ENCODE measurements at regions not wholly inside any gene's neighbourhood (a gene's known extent, or its start where the extent isn't known, plus 50 kb on each side); places are given as distances from the start of the nearest gene placed in this dataset.
"Not testable (repeated sequence)": the region's sequence is repeated elsewhere in the genome, so short reads cannot be mapped to it uniquely, and the experiment has no call there.

GRCh38 chr6:126724821-126725220 is 384.9 kb downstream of the CENPW start (continued):
- TF ChIP-seq ZBTB33 (IDR thresholded peaks at IDR 0.05; ENCODE audit: extremely low read depth, insufficient replicate concordance, low read length) (no peak), ATF3 (IDR thresholded peaks at IDR 0.05) (no peak), SIN3A (IDR thresholded peaks at IDR 0.05; ENCODE audit: low read depth) (no peak), JUND (IDR thresholded peaks at IDR 0.05) (no peak), RAD21 (IDR thresholded peaks at IDR 0.05; ENCODE audit: low read depth) (no peak), ELF1 (IDR thresholded peaks at IDR 0.05; ENCODE audit: borderline replicate concordance, low read depth) (no peak), YY1 (IDR thresholded peaks at IDR 0.05; ENCODE audit: extremely low read depth, insufficient replicate concordance, low read depth, low read length) (no peak), ZNF274 (IDR thresholded peaks at IDR 0.05; ENCODE audit: low read depth, low read length) (no peak), CBX3 (IDR thresholded peaks at IDR 0.05; ENCODE audit: low read depth) (no peak)

- intact Hi-C loops (cut with micrococcal nuclease); H3K36me3 ChIP-seq (ENCODE audit: control insufficient read depth in 1 of 2, insufficient read depth in 2 of 2, low read length in 2 of 2); H3K27me3 ChIP-seq (ENCODE audit: insufficient read depth, low read length); H2AFZ ChIP-seq (ENCODE audit: low read depth, low read length, poor library complexity, severe bottlenecking); RAD21 ChIA-PET (ENCODE audit: low non-redundant PET in 1 of 2, low total read pairs in 2 of 2, uncharacterized antibody in 2 of 2, unreplicated experiment in 2 of 2); H3K9me3 ChIP-seq (ENCODE audit: control insufficient read depth in 1 of 2, insufficient read depth in 1 of 2, low read depth in 1 of 2, low read length in 2 of 2); CTCF ChIA-PET; POLR2A ChIA-PET; BruUV-seq (replicated peaks); H3K9ac ChIP-seq (ENCODE audit: low read length); H3K9me2 ChIP-seq (ENCODE audit: insufficient read depth); H3K4me2 ChIP-seq (ENCODE audit: low read length); H3K4me3 ChIP-seq (replicated peaks in 1 of 2; ENCODE audit: low read depth in 1 of 2, low read length in 2 of 2); H4K20me1 ChIP-seq (ENCODE audit: insufficient read depth); DNase-seq (ENCODE audit: low read depth, low spot score); H3K4me1 ChIP-seq (ENCODE audit: control insufficient read depth in 1 of 2, insufficient read depth in 2 of 2, low read length in 2 of 2); ATAC-seq; H3K27ac ChIP-seq (ENCODE audit: low read depth, low read length); H3K79me2 ChIP-seq (ENCODE audit: insufficient read depth, low read length): not testable (repeated sequence)
Measured at GRCh38 chr6:126726454-126726853, 386.5 kb downstream of the CENPW start.
